ENCODE measurements at regions not wholly inside any gene's neighbourhood (a gene's known extent, or its start where the extent isn't known, plus 50 kb on each side); places are given as distances from the start of the nearest gene placed in this dataset.
"Not testable (repeated sequence)": the region's sequence is repeated elsewhere in the genome, so short reads cannot be mapped to it uniquely, and the experiment has no call there.

GRCh38 chr5:75951158-75951557 is 132.0 kb upstream of the SV2C start:
- FAIRE-seq, result no peak
- no peak for DNase-seq (ENCODE audit: low spot score)

DNA sequence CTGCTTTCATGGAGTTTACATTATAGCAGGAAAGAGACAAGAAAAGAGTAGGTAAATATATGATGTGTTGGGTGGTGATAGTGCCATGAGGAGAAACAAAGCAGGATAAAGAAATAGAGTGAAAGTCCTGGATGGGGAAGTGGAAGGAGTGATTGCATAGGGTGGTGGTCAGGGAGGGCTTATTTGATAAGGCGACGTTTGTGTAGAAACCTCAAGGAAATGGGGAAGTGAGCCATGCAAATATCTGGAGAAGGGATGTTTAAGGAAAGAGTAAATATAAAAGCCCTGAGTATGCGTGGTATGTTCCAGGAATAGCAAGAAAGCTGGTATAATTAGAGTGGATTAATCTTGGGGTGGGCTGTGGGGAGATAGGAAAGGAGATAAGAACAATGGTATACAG is 134.7 kb upstream of the SV2C start:
- DNase-seq (ENCODE audit: low spot score) (no peak), FAIRE-seq (no peak)

DNA sequence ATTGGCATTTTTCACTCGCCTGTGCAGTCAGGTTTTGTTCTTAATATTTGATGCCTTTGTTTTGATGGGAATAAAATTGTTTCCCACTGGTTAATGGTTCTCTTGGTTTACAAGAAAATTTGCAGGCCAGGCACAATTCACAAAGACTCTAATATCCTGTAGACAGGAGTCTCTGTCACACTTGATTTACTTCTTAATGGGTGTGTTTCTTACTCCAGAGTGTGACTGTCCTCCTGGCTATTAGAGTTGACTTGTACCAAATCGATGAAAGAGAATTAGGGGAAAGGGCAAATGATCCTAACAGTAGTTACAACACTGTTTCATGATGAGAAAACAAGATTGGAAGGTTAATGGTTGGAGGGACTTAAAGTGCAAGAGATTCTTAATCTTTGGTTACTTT is 142.8 kb upstream of the SV2C start:
- DNase-seq (ENCODE audit: low spot score) (no peak), FAIRE-seq (no peak)

- no peak for FAIRE-seq
- DNase-seq (ENCODE audit: low spot score), result no peak
These were observed 147.6 kb upstream of the SV2C start for GRCh38 chr5:75935572-75935971.

DNA sequence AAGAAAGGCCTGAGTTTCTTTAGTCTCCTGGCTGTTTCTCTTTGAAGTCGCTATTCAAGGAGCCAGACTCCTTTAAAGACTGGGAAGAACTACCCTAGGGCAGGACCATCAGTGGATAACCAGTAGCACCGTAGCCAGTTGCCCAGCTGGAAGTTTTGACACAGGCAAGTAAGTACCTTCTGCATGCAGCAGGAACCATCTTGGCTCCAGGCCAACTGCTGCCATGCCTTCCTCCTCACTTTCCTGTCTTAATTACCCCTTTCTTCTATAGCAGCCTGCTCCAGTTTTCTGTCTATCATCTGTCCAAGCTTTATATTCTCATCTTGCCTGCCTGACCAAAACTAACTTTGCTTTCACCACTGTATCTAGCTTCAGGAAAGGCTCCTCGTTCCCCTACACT is 149.7 kb upstream of the SV2C start:
- DNase-seq (ENCODE audit: low spot score), result peak; percentile 3
- no peak for FAIRE-seq

DNA sequence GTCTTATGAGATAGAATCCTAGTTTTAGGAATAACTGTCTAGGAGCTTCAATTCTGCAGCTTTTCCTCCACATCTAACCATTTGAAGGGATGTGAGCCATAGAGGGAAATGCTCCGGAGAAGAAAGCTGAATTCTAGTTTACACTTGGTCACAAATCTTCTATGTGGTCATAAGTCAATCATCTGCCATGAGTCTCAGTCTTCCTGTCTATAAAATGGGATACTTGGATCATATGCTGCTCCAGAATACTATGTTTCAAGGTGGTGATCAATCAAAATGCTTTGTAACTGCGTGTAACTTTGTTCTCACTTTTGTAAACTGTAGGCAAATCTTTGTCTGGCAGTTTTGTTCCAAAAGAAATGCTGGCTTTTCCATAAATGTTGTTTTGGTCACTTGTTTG is 152.0 kb upstream of the SV2C start:
- no peak for FAIRE-seq
- DNase-seq (ENCODE audit: low spot score), result no peak

- DNase-seq (ENCODE audit: low spot score) (no peak), FAIRE-seq (no peak)
These were observed 154.2 kb upstream of the SV2C start for GRCh38 chr5:75928992-75929391.

GRCh38 chr5:75922480-75922879 is 160.7 kb upstream of the SV2C start:
- FAIRE-seq, result no peak
- no peak for DNase-seq (ENCODE audit: low spot score)

- FAIRE-seq (no peak), DNase-seq (ENCODE audit: low spot score) (no peak)
These were observed 162.2 kb upstream of the SV2C start for GRCh38 chr5:75921011-75921410.

- FAIRE-seq (no peak), DNase-seq (ENCODE audit: low spot score) (no peak)
These were observed 167.0 kb upstream of the SV2C start for GRCh38 chr5:75916144-75916543.

- no peak for FAIRE-seq
These were observed 174.0 kb upstream of the SV2C start for GRCh38 chr5:75909223-75909622.

GRCh38 chr5:75907651-75908050 is 175.5 kb upstream of the SV2C start:
- DNase-seq (ENCODE audit: low spot score) (no peak), FAIRE-seq (no peak)

More at GRCh38 chr5:75909223-75909622, 174.0 kb upstream of the SV2C start:
- no peak for DNase-seq (ENCODE audit: low spot score)

DNA sequence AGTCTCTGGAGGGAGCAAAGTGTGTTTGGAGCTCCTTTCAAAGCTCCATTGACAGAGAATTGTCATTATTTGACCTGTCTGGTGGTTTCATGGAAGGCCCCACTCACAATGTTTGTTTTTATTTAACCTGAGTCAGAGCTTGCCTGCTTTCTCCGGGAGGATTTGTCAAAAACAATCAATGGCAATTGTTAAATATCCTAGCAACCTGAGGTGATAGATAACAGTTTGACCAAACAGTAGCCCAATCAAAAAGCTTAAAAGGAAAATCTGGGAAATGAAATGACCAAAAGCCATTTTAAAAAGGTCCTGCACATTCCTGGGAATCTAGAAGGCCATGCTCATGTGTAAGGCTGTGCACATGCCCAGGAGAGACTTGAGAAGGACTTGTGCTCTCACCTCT is 177.2 kb upstream of the POC5 start:
- DNase-seq (ENCODE audit: low spot score), result no peak
- no peak for FAIRE-seq

- no peak for DNase-seq (ENCODE audit: low spot score)
- no peak for FAIRE-seq
These were observed 174.5 kb upstream of the POC5 start for GRCh38 chr5:75891736-75892135.

GRCh38 chr5:75891020-75891419 is 173.8 kb upstream of the POC5 start:
- no peak for DNase-seq (ENCODE audit: low spot score)

DNA sequence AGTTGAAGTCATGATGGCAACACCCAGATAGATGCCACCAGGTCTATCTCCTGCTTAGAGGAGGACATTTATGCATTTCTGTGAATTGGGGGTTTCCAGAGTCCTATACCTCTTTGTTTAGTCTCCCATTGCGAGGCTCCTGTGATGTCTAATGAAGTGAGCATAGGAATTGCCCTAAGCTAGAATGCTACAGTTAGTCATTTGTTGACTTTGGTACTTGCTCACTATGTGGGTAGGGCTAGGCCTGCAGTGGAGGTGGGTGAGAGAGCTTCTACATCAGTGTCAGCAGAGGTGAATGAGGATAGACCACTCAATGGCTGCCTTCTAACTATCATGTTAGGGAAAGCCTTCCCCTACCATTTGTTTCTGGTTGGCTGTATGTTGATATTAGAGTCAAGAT is 173.3 kb upstream of the POC5 start:
- FAIRE-seq (no peak), DNase-seq (ENCODE audit: low spot score) (no peak)

More at GRCh38 chr5:75891020-75891419, 173.8 kb upstream of the POC5 start:
- no peak for FAIRE-seq

GRCh38 chr5:75886706-75887105 is 169.5 kb upstream of the POC5 start:
- peak; percentile 26 for DNase-seq (ENCODE audit: low spot score)
- no peak for FAIRE-seq

DNA sequence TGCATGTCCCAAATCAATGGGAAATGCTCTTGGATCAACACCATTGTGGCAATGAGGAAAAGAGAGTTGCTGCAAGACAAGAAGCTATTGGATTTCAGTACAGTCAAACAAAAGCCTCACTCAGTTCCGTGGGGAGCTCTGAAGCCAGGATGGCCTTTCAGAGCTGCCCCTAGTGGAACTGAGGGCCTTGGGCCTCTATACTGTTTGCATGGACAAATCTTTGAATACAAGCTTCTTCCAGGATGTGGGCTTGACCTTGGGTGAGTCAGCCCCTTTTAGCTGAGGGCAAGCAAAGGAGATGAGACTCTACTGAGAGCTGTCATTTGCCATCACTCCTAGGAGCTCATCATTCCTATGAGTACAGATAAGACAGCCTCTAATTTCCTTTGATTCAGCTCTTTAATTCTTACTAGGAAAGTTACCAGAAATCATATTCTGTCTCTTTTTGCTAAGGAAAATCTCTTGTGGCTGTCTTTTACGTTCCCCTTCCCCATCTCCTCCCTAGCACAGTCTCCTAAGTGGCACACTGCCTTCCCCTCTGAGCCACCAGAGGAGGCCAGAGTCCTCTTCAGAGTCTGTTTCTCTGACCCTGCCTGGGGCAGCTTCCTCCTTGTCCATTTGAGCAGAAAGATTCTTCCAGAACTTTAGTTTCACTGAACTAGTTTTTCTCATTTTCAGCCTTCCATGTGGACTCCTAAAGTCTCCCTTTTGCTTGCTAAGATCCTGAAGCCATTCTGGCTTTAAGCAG is 168.8 kb upstream of the POC5 start:
- FAIRE-seq, result no peak
- DNase-seq (ENCODE audit: low spot score), result peak; percentile 15

- DNase-seq (ENCODE audit: low spot score) (no peak), FAIRE-seq (no peak)
These were observed 168.1 kb upstream of the POC5 start for GRCh38 chr5:75885321-75885720.

DNA sequence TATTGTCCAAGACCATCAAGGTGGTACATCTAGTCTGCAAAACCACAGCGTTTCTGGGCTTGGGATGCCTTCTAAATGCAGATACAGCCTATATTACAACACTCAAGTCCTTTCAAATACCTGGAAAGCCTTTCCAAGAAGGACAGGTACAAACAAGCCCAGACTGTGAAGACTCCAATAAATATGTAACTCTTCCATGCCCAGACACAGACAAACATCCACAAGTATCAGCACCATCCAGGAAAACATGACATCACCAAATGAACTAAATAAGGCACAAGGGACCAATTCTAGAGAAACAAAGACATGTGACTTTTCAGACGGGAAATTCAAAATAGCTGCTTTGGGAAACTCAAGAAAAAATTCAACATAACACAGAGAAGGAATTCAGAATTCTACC is 152.7 kb upstream of the POC5 start:
- FAIRE-seq, result no peak
- no peak for DNase-seq (ENCODE audit: low spot score)

GRCh38 chr5:75862872-75863271 is 145.6 kb upstream of the POC5 start:
- no peak for DNase-seq (ENCODE audit: low spot score)
- FAIRE-seq, result no peak

DNA sequence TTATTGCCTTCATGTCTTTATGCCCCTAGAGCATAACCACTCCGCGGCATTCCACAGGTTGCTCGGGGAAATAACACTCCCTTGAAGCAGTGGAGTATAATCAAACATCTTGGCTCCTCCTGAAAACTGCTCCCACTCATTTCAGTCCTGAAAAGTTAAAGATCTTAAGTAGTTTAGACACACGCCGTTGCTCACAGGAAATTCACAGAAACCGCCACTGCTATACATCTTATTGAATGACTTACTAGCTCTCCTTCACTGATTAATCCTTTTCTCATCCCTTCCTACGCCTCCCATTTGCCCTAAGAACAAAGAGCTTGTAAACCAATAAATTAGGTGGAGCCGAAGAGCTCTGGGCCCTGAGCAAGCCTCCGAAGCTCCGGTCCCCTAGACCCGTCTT is 142.4 kb upstream of the POC5 start:
- FAIRE-seq; DNase-seq (ENCODE audit: low spot score): not testable (repeated sequence)

DNA sequence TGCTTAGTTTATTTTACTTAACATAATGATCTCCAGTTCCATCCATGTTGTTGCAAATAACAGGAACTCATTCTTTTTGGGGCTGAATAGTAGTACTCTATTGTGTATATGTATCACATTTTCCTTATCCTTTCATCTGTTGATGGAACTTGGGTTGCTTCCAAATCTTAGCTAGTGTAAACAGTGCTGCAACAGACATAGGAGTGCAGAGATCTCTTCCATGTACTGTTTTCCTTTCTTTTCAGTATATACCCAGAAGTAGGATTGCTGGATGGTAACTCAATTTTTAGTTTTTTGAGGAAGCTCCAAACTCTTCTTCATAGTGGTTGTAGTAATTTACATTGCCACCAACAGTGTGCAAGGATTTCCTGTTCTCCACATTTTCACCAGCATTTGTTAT is 138.8 kb upstream of the POC5 start:
- FAIRE-seq (no peak), DNase-seq (ENCODE audit: low spot score) (no peak)

- FAIRE-seq (no peak), DNase-seq (ENCODE audit: low spot score) (no peak)
These were observed 130.8 kb upstream of the POC5 start for GRCh38 chr5:75848077-75848476.

Data from urothelium cell line (cell line).